HepG2 (cell line): ENCODE measurements at regions not wholly inside any gene's neighbourhood (a gene's known extent, or its start where the extent isn't known, plus 50 kb on each side); places are given as distances from the start of the nearest gene placed in this dataset.

ENCODE experiments used
- ATAC-seq: fragments of 200-7000 bp; cut with Tn5 transposase; 3 replicates; pipeline ENCODE4 v1.9.1; 2020; ENCODE audit warnings: mild to moderate bottlenecking, moderate library complexity
- BruUV-seq: library from RNA; stranded (reverse); fragments of 400-500 nt; replicated peaks from 2 replicates; lab custom pipeline; 2021; lab: Mats Ljungman, UMichigan
- CTCF ChIA-PET: fragments of 300-600 bp; formaldehyde crosslinking; extraction: SDS; loops from one replicate; lab custom pipeline; 2021; ENCODE audit warnings: low total read pairs, inconsistent platforms, low intra/inter-chr PET ratio; lab: Yijun Ruan, JAX
- POLR2A ChIA-PET: fragments of 350-600 bp; sonication (Branson Sonifier 250); formaldehyde crosslinking; loops from one replicate; lab custom pipeline; 2020; ENCODE audit warnings: antibody characterized with exemption, inconsistent platforms; lab: Yijun Ruan, JAX
- DNase-seq: peaks from one replicate; pipeline ENCODE4 v3.0.0-alpha.2; 2015; ENCODE audit warnings: low spot score
- FAIRE-seq: peaks from 3 replicates; lab custom pipeline; 2011; peaks lifted over from hg19 to GRCh38; lab: Jason Lieb, UNC
- H2AFZ ChIP-seq: one replicate; pipeline ENCODE4 v1.6.1; 2011; ENCODE audit warnings: low read length, inconsistent platforms
- H3K27ac ChIP-seq: fragments of 300-600 bp; 3 replicates; pipeline ENCODE4 v1.8.0; 2011; ENCODE audit warnings: mixed run types, mild to moderate bottlenecking, mixed read lengths, low read length, inconsistent platforms; ENCODE audit not compliant: insufficient read depth; ENCODE audit errors: extremely low read length
- H3K27me3 ChIP-seq, 2 experiments: fragments of 200-600 bp in 1 of 2; 2 replicates in 1 of 2; 3 replicates in 1 of 2; pipeline versions ENCODE4 v1.6.0 to v1.8.0; 2011; ENCODE audit warnings: low read length in 2 of 2, mild to moderate bottlenecking in 2 of 2, moderate library complexity in 2 of 2, inconsistent platforms in 1 of 2; ENCODE audit not compliant: insufficient read depth in 2 of 2, control insufficient read depth in 1 of 2
- H3K36me3 ChIP-seq, 2 experiments: fragments of 200-600 bp in 1 of 2; replicated peaks in 1 of 2; 2 replicates in 1 of 2; 3 replicates in 1 of 2; pipeline versions ENCODE4 v1.5.1 to v1.8.0; 2011; ENCODE audit warnings: low read length in 2 of 2, inconsistent platforms in 1 of 2; ENCODE audit not compliant: insufficient read depth in 2 of 2, control insufficient read depth in 1 of 2
- H3K4me1 ChIP-seq: 2 replicates; pipeline ENCODE4 v1.5.1; 2012; ENCODE audit warnings: low read length, inconsistent platforms; ENCODE audit not compliant: insufficient read depth
- H3K4me2 ChIP-seq: 2 replicates; pipeline ENCODE4 v1.6.0; 2011; ENCODE audit warnings: low read depth, low read length, inconsistent platforms
- H3K4me3 ChIP-seq, 3 experiments: fragments of 200-600 bp in 1 of 3; sonication (generic), shearing (Covaris generic) in 1 of 3; replicated peaks in 1 of 3; 2 replicates each; pipeline ENCODE4 v1.5.1; 2011 to 2016; ENCODE audit warnings: low read length in 3 of 3, inconsistent platforms in 2 of 3, low read depth in 2 of 3, mild to moderate bottlenecking in 2 of 3, control low read depth in 1 of 3, mixed read lengths in 1 of 3; ENCODE audit not compliant: insufficient read depth in 1 of 3
- H3K79me2 ChIP-seq: one replicate; pipeline ENCODE4 v1.6.1; 2011; ENCODE audit warnings: low read length, inconsistent platforms; ENCODE audit not compliant: insufficient read depth
- H3K9ac ChIP-seq: 2 replicates; pipeline ENCODE4 v1.6.0; 2011; ENCODE audit warnings: mild to moderate bottlenecking, low read depth, low read length, inconsistent platforms; ENCODE audit not compliant: insufficient read depth
- H3K9me3 ChIP-seq: 2 replicates; pipeline ENCODE4 v1.5.1; 2012; ENCODE audit warnings: mild to moderate bottlenecking, low read length
- H4K20me1 ChIP-seq: 2 replicates; pipeline ENCODE4 v1.6.0; 2011; ENCODE audit warnings: inconsistent platforms, mild to moderate bottlenecking, low read length, moderate library complexity; ENCODE audit not compliant: insufficient read depth
- CBX1 ChIP-seq: IDR thresholded peaks from one replicate; pipeline ENCODE4 v1.6.1; 2016; ENCODE audit warnings: antibody characterized with exemption, low read depth
- CCAR2 ChIP-seq: fragments of 200-400 bp; formaldehyde crosslinking; optimal IDR thresholded peaks from 2 replicates; pipeline ENCODE3; 2018; ENCODE audit warnings: low read depth, mild to moderate bottlenecking, low read length, moderate library complexity
- KLF11 ChIP-seq: IDR thresholded peaks from 2 replicates; pipeline ENCODE4 v1.6.1; 2016; ENCODE audit warnings: missing compliant biosample characterization
- LBX2 ChIP-seq: sonication (generic); formaldehyde crosslinking; IDR thresholded peaks from 2 replicates; pipeline ENCODE4 v1.5.0; 2020; ENCODE audit warnings: missing genetic modification reagents, mild to moderate bottlenecking, borderline replicate concordance
- PAXIP1 ChIP-seq: sonication (generic); formaldehyde crosslinking; conservative IDR thresholded peaks from 2 replicates; pipeline ENCODE4 v1.4.0; 2020; ENCODE audit warnings: mild to moderate bottlenecking, missing genetic modification reagents, moderate library complexity
- ZBTB21 ChIP-seq: sonication (generic); formaldehyde crosslinking; IDR thresholded peaks from 2 replicates; pipeline ENCODE4 v1.4.0; 2020; ENCODE audit warnings: missing genetic modification reagents
- ZNF350 ChIP-seq: sonication (generic); formaldehyde crosslinking; IDR thresholded peaks from 2 replicates; pipeline ENCODE4 v1.4.0; 2020; ENCODE audit warnings: mild to moderate bottlenecking, low read depth, missing genetic modification reagents, borderline replicate concordance
- ZNF441 ChIP-seq: sonication (generic); formaldehyde crosslinking; IDR thresholded peaks from 2 replicates; pipeline ENCODE4 v1.7.0; 2021; ENCODE audit warnings: missing genetic modification reagents, borderline replicate concordance
- ZNF761 ChIP-seq: sonication (generic); formaldehyde crosslinking; conservative IDR thresholded peaks from 2 replicates; pipeline ENCODE4 v1.4.0; 2020; ENCODE audit warnings: mild to moderate bottlenecking, missing genetic modification reagents
- ZNF792 ChIP-seq: IDR thresholded peaks from 2 replicates; pipeline ENCODE4 v1.6.1; 2016
- ZNF841 ChIP-seq: sonication (generic); formaldehyde crosslinking; IDR thresholded peaks from 2 replicates; pipeline ENCODE4 v1.8.1; 2023; ENCODE audit warnings: missing genetic modification reagents, borderline replicate concordance
- ZSCAN9 ChIP-seq: IDR thresholded peaks from 2 replicates; pipeline ENCODE4 v1.6.1; 2016; ENCODE audit warnings: borderline replicate concordance
- WGBS: methylation state at CpG from one replicate; pipeline ENCODE4 v1.1.6; 2017; ENCODE audit warnings: low lambda C conversion rate; 5-methylcytosine and 5-hydroxymethylcytosine counted together
- in situ Hi-C: cut with HindIII; loops from 2 replicates; pipeline ENCODE4 v1.10.0; 2017; ENCODE audit warnings: low pct_unique_long_range_greater_than_20kb; ENCODE audit not compliant: extremely low pct_ligation_motif_present
- intact Hi-C: fragments of 100-400 bp; cut with micrococcal nuclease; formaldehyde crosslinking; loops from one replicate; pipeline ENCODE4 v1.10.0; 2022; ENCODE audit not compliant: unreplicated experiment

GRCh38 chr2:122029456-122029855 is 274.0 kb downstream of the TSN start:
- ChIA-PET POLR2A (no interaction called here), CTCF (no interaction called here)
- no peak overlapping the region for H3K4me3 ChIP-seq
- no peak overlapping the region for H3K9ac ChIP-seq
- H4K20me1 ChIP-seq: no peaks in the 10 kb centered on the region
- H3K79me2 ChIP-seq: no peaks in the 10 kb centered on the region
- H3K27ac ChIP-seq: no peak overlapping the region
- BruUV-seq: no TSS peak
- intact Hi-C loops (no loop called here), in situ Hi-C loops (no loop called here)
- FAIRE-seq (no peak), ATAC-seq (no peak), DNase-seq (no peak)
- TF ChIP-seq ZSCAN9 (CRISPR knock-in tag) (no peak), PAXIP1 (CRISPR knock-in tag) (no peak), CBX1 (no peak), ZNF350 (CRISPR knock-in tag) (no peak), LBX2 (CRISPR knock-in tag) (no peak), KLF11 (CRISPR knock-in tag) (no peak), ZNF441 (CRISPR knock-in tag) (no peak), ZBTB21 (CRISPR knock-in tag) (no peak), ZNF792 (CRISPR knock-in tag) (no peak), ZNF841 (CRISPR knock-in tag) (no peak), ZNF761 (CRISPR knock-in tag) (no peak), CCAR2 (no peak)
- no peaks in the 10 kb centered on the region for H3K4me1 ChIP-seq
- H3K36me3 ChIP-seq: no peaks in the 10 kb centered on the region
- H3K4me2 ChIP-seq: no peak overlapping the region
- no peak overlapping the region for H2AFZ ChIP-seq
- whole genome bisulfite sequencing: 16% methylated on average over 7 of the region's 7 CpGs
- peaks cover 1 to 37% of the 10 kb centered on the region in 2 experiments; a peak in 3 of 5 replicates for H3K27me3 ChIP-seq
- H3K9me3 ChIP-seq: no peaks in the 10 kb centered on the region
